ENCODE measurements at regions not wholly inside any gene's neighbourhood (a gene's known extent, or its start where the extent isn't known, plus 50 kb on each side); places are given as distances from the start of the nearest gene placed in this dataset.

DNA sequence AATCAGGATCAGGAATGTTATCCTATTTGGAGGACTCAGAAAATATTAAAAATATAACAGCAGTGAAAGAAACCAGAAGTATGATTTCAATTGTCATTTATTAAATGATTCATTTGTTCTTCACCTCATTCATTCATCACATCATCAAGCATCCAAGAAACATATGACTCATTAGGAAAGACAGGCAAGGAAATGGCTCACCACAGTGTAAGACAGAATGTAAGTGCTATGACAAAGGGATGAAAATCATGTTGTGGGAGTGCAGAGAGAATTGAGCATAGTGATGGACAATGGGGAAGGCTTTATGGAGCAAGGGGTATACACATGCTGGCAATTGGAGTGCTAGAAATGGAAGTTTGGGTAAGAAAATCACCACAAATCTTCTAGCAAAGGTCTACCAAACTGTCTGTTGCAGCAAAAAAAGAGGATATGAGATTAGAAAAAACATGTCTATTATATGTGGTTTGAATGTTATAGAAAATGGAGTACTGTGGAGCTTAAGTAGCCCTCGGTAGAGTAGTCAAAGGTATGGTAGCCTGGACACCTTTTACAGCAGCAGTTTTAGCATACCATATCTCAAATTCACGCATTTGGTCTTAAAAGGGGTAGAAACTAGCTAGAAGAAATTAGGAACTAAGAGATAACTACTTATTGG is 111.1 kb upstream of the GPR149 start:
- TF ChIP-seq, protein P1, sequence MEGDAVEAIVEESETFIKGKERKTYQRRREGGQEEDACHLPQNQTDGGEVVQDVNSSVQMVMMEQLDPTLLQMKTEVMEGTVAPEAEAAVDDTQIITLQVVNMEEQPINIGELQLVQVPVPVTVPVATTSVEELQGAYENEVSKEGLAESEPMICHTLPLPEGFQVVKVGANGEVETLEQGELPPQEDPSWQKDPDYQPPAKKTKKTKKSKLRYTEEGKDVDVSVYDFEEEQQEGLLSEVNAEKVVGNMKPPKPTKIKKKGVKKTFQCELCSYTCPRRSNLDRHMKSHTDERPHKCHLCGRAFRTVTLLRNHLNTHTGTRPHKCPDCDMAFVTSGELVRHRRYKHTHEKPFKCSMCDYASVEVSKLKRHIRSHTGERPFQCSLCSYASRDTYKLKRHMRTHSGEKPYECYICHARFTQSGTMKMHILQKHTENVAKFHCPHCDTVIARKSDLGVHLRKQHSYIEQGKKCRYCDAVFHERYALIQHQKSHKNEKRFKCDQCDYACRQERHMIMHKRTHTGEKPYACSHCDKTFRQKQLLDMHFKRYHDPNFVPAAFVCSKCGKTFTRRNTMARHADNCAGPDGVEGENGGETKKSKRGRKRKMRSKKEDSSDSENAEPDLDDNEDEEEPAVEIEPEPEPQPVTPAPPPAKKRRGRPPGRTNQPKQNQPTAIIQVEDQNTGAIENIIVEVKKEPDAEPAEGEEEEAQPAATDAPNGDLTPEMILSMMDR (IDR thresholded peaks at IDR 0.05): no peak
- TF ChIP-seq POLR2A (IDR thresholded peaks at IDR 0.05): no peak
